CD4-positive, alpha-beta T cell (primary cell): ENCODE measurements at regions not wholly inside any gene's neighbourhood (a gene's known extent, or its start where the extent isn't known, plus 50 kb on each side); places are given as distances from the start of the nearest gene placed in this dataset.

Source experiments
- ATAC-seq: fragments of 200-7000 bp; cut with Tn5 transposase; one replicate; pipeline ENCODE4 v1.10.0; 2022; ENCODE audit warnings: mild to moderate bottlenecking; ENCODE audit not compliant: poor library complexity
- CTCF ChIA-PET: fragments of 350-600 bp; sonication (Branson Sonifier 250); formaldehyde crosslinking; loops from one replicate; lab custom pipeline; 2021; ENCODE audit warnings: antibody characterized with exemption, inconsistent platforms; lab: Charles Lee
- POLR2A ChIA-PET: fragments of 350-600 bp; sonication (Branson Sonifier 250); formaldehyde crosslinking; loops from one replicate; lab custom pipeline; 2021; ENCODE audit warnings: antibody characterized with exemption, inconsistent platforms; lab: Charles Lee
- DNase-seq, 14 experiments: peaks; one replicate each; pipeline ENCODE4 v3.0.0-alpha.2; 2013 to 2020; ENCODE audit warnings: mixed read lengths in 2 of 14
- H3K27ac ChIP-seq, 2 donors: one replicate each; pipeline versions ENCODE4 v1.5.1 to v1.7.0; 2013; ENCODE audit warnings: low read length in 2 of 2, low read depth in 1 of 2, mild to moderate bottlenecking in 1 of 2
- H3K27me3 ChIP-seq, 2 experiments: 1 replicate in 1 of 2; 2 replicates in 1 of 2; pipeline versions ENCODE4 v1.6.1 to v1.7.0; 2013; ENCODE audit warnings: low read length in 2 of 2, control low read depth in 1 of 2, mild to moderate bottlenecking in 1 of 2, moderate library complexity in 1 of 2; ENCODE audit not compliant: insufficient read depth in 2 of 2, control insufficient read depth in 1 of 2
- H3K36me3 ChIP-seq: one replicate; pipeline ENCODE4 v1.6.1; 2013; ENCODE audit warnings: low read length, control low read depth; ENCODE audit not compliant: insufficient read depth
- H3K4me1 ChIP-seq: one replicate; pipeline ENCODE4 v1.6.1; 2013; ENCODE audit warnings: low read length, control low read depth; ENCODE audit not compliant: insufficient read depth
- H3K4me3 ChIP-seq: one replicate; pipeline ENCODE4 v1.5.1; 2013; ENCODE audit warnings: mild to moderate bottlenecking, low read length, moderate library complexity
- H3K9me3 ChIP-seq, 2 experiments: 1 replicate in 1 of 2; 2 replicates in 1 of 2; pipeline versions ENCODE4 v1.6.1 to v1.7.0; 2013; ENCODE audit warnings: low read length in 2 of 2, mild to moderate bottlenecking in 2 of 2, control low read depth in 1 of 2, moderate library complexity in 1 of 2; ENCODE audit not compliant: control insufficient read depth in 1 of 2, insufficient read depth in 1 of 2
- H3K27ac Mint-ChIP-seq: one replicate; pipeline ENCODE4 v1.8.0; 2020; ENCODE audit warnings: mixed read lengths
- H3K27me3 Mint-ChIP-seq: one replicate; pipeline ENCODE4 v1.8.0; 2021; ENCODE audit warnings: mixed read lengths
- H3K36me3 Mint-ChIP-seq: one replicate; pipeline ENCODE4 v1.8.0; 2021; ENCODE audit warnings: low read depth, mixed read lengths
- H3K4me1 Mint-ChIP-seq: one replicate; pipeline ENCODE4 v1.8.0; 2021; ENCODE audit warnings: low read depth, mixed read lengths
- H3K4me3 Mint-ChIP-seq: one replicate; pipeline ENCODE4 v1.8.0; 2020; ENCODE audit warnings: mild to moderate bottlenecking, mixed read lengths
- H3K9me3 Mint-ChIP-seq: one replicate; pipeline ENCODE4 v1.8.0; 2020; ENCODE audit warnings: mixed read lengths
- intact Hi-C, 2 experiments: fragments of 100-400 bp; cut with DNase I in 1 of 2; cut with micrococcal nuclease in 1 of 2; formaldehyde crosslinking; loops; one replicate each; pipeline versions ENCODE4 v1.15.1 to v1.9.0; 2023 to 2025; cut with DNase I, micrococcal nuclease
- TF ChIP-seq, protein P1 (sequence below): fragments of 200-600 bp; IDR thresholded peaks from one replicate; pipeline ENCODE4 v1.8.0; 2022; ENCODE audit warnings: antibody characterized with exemption, mild to moderate bottlenecking

DNA sequence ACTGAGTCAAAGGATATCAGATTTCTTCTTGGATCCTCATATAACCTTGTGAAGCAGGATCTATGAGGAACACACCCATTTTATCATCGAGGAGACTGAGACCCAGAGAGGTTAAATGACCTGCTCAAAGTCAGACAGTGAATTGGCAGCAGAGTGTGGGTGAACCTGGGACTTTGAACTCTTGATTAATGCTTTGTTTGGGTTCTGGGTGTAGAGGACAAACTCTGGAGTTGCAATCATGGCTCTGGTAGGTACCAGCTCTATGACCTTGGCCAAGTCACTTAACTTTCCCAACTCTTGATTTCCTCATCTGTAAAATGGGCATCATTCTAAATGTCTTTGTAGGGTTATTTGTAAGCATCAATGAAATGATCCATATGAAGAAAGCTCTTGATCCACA lies 166.4 kb downstream of the HAPSTR1 start:
- no peaks in the 10 kb centered on the region for H3K4me1 Mint-ChIP-seq
- TF ChIP-seq, protein P1, sequence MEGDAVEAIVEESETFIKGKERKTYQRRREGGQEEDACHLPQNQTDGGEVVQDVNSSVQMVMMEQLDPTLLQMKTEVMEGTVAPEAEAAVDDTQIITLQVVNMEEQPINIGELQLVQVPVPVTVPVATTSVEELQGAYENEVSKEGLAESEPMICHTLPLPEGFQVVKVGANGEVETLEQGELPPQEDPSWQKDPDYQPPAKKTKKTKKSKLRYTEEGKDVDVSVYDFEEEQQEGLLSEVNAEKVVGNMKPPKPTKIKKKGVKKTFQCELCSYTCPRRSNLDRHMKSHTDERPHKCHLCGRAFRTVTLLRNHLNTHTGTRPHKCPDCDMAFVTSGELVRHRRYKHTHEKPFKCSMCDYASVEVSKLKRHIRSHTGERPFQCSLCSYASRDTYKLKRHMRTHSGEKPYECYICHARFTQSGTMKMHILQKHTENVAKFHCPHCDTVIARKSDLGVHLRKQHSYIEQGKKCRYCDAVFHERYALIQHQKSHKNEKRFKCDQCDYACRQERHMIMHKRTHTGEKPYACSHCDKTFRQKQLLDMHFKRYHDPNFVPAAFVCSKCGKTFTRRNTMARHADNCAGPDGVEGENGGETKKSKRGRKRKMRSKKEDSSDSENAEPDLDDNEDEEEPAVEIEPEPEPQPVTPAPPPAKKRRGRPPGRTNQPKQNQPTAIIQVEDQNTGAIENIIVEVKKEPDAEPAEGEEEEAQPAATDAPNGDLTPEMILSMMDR, result no peak
- no peak overlapping the region for H3K27ac ChIP-seq
- ATAC-seq (no peak), DNase-seq (no peak)
- H3K27me3 ChIP-seq, result peaks cover 1 to 9% of the 10 kb centered on the region in 2 experiments
- H3K4me1 ChIP-seq, result no peaks in the 10 kb centered on the region
- no peaks in the 10 kb centered on the region for H3K36me3 Mint-ChIP-seq
- H3K4me3 ChIP-seq, result no peak overlapping the region
- H3K9me3 ChIP-seq, result no peaks in the 10 kb centered on the region
- no peak overlapping the region for H3K4me3 Mint-ChIP-seq
- H3K36me3 ChIP-seq, result no peaks in the 10 kb centered on the region
- H3K27ac Mint-ChIP-seq, result no peak overlapping the region
- POLR2A ChIA-PET, result no interaction called here
- intact Hi-C loops, result no loop called here
- CTCF ChIA-PET, result no interaction called here
- no peaks in the 10 kb centered on the region for H3K9me3 Mint-ChIP-seq
- H3K27me3 Mint-ChIP-seq, result peaks cover 51% of the 10 kb centered on the region

DNA sequence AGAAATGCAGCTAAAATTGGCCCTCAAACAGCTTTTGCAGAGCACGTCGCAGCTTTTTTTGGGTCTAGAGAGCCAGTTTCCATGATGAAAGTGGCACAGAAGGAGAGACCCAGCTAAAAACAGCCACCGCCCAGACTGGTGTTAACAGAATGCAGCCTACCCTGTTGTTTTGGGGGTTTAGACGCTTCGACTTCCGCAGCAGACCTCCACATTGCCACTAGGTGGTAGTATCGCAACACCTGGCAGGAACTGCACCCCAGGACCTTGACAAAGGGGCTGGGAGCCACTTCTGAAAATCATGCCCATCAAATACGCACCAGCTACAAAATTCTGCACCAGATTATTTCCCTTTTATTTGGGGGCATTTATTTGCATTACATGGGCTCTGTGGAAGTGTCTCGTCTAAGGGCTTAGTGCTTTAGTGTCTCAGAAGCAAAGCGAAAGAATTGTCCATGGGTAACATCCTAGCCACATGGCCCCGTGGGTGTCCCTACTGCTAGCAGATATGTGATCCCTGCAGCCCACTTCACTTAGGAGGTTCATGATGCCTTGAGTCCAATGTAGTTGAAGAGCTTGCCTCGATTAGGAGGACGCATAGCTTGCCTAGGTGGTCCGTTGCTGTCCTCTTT lies 167.1 kb downstream of the HAPSTR1 start:
- no peaks in the 10 kb centered on the region for H3K9me3 Mint-ChIP-seq
- Histone ChIP-seq H3K27me3 (peaks cover 0 to 9% of the 10 kb centered on the region in 2 experiments), H3K36me3 (no peaks in the 10 kb centered on the region), H3K27ac (no peak overlapping the region), H3K4me3 (no peak overlapping the region), H3K4me1 (no peaks in the 10 kb centered on the region), H3K9me3 (no peaks in the 10 kb centered on the region)
- TF ChIP-seq, protein P1, result no peak
- no peak overlapping the region for H3K27ac Mint-ChIP-seq
- peaks cover 57% of the 10 kb centered on the region for H3K27me3 Mint-ChIP-seq
- H3K4me1 Mint-ChIP-seq, result no peaks in the 10 kb centered on the region
- intact Hi-C loops, result no loop called here
- ATAC-seq, result no peak
- DNase-seq, result peak in 2 of 14 experiments; percentile 10 to 14
- H3K36me3 Mint-ChIP-seq, result no peaks in the 10 kb centered on the region
- no peak overlapping the region for H3K4me3 Mint-ChIP-seq
- CTCF ChIA-PET, result no interaction called here
- POLR2A ChIA-PET, result no interaction called here

DNA sequence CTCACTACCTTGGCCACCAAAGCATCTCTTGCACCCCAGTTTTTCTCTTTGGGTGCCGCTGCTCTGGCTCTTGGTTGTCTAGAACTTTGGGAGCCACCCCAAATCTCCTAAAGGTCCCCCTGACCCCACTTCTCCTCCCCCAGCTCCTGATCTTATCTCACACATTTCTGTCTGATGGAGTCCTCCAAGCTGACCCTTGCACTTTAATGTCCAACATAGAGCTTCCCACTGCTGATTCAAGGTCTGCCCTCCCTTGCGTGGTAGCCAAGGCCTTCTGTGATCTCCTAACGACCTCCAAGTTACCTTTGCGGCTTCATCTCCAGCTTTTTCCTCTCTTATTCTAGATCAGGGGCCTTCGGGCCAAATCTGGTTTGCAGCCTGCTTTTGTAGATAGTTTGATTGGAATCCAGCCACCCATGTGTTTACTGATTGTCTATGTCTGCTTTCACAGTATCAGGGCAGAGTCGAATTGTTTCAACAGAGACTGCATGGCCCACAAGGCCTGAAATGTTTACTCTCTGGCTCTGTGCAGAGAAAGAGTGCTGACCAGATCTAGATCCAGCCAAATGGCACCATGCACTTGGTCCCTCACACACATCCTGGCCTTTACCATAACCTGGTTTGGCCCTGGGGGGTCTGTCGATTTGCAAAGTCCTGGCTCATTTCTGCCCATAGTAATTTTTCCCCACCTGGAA lies 168.6 kb downstream of the HAPSTR1 start:
- no peaks in the 10 kb centered on the region for H3K4me1 ChIP-seq
- no peaks in the 10 kb centered on the region for H3K36me3 ChIP-seq
- Mint-ChIP-seq H3K36me3 (no peaks in the 10 kb centered on the region), H3K4me1 (no peaks in the 10 kb centered on the region), H3K27me3 (peaks cover 42% of the 10 kb centered on the region), H3K9me3 (no peaks in the 10 kb centered on the region), H3K27ac (no peak overlapping the region), H3K4me3 (no peak overlapping the region)
- peaks cover 0 to 9% of the 10 kb centered on the region in 2 experiments for H3K27me3 ChIP-seq
- ATAC-seq (no peak), DNase-seq (no peak)
- intact Hi-C loops, result no loop called here
- H3K9me3 ChIP-seq, result no peaks in the 10 kb centered on the region
- no peak overlapping the region for H3K27ac ChIP-seq
- TF ChIP-seq, protein P1, result no peak
- CTCF ChIA-PET, result no interaction called here
- no peak overlapping the region for H3K4me3 ChIP-seq
- POLR2A ChIA-PET, result no interaction called here
